Left lobe of liver (tissue), 2 donors: ENCODE measurements at regions not wholly inside any gene's neighbourhood (a gene's known extent, or its start where the extent isn't known, plus 50 kb on each side); places are given as distances from the start of the nearest gene placed in this dataset.
"Not testable (repeated sequence)": the region's sequence is repeated elsewhere in the genome, so short reads cannot be mapped to it uniquely, and the experiment has no call there.

Source experiments
- ATAC-seq: fragments of 200-7000 bp; cut with Tn5 transposase; one replicate; pipeline ENCODE4 v1.9.1; 2020; ENCODE audit warnings: mild to moderate bottlenecking, moderate library complexity
- DNase-seq: peaks from one replicate; pipeline ENCODE4 v3.0.0-alpha.2; 2020; ENCODE audit warnings: low spot score
- donor health status: DM: no; HTN: no; CAD: no; lungs with moderate emphysema.
- donor health status: DM: no; HTN: yes; CAD: no.

- not testable (repeated sequence) for DNase-seq, ATAC-seq
Measured at GRCh38 chr21:5121849-5122248, 5399.5 kb upstream of the TPTE start.

GRCh38 chr21:5123655-5124054, 5397.7 kb upstream of the TPTE start:
- DNase-seq (peak; percentile 80), ATAC-seq (peak; percentile 68)

- peak; percentile 81 for ATAC-seq
- DNase-seq = peak; percentile 98
Measured at GRCh38 chr21:5128261-5128660, 5393.1 kb upstream of the TPTE start.

- ATAC-seq = peak; percentile 78
Measured at GRCh38 chr21:5133824-5134223, 5387.6 kb upstream of the TPTE start.

GRCh38 chr21:5136406-5136805, 5385.0 kb upstream of the TPTE start:
- ATAC-seq, DNase-seq: not testable (repeated sequence)

More at GRCh38 chr21:5133824-5134223, 5387.6 kb upstream of the TPTE start:
- not testable (repeated sequence) for DNase-seq

- peak; percentile 4 for DNase-seq
- ATAC-seq = not testable (repeated sequence)
Measured at GRCh38 chr21:5137006-5137405, 5384.4 kb upstream of the TPTE start.

- peak; percentile 8 for DNase-seq
- not testable (repeated sequence) for ATAC-seq
Measured at GRCh38 chr21:5138687-5139086, 5382.7 kb upstream of the TPTE start.

GRCh38 chr21:5139528-5139927, 5381.9 kb upstream of the TPTE start:
- not testable (repeated sequence) for ATAC-seq, DNase-seq

GRCh38 chr21:5143011-5143410, 5378.4 kb upstream of the TPTE start:
- DNase-seq = not testable (repeated sequence)

GRCh38 chr21:5144731-5145130, 5376.7 kb upstream of the TPTE start:
- not testable (repeated sequence) for ATAC-seq
- DNase-seq = peak; percentile 28

More at GRCh38 chr21:5143011-5143410, 5378.4 kb upstream of the TPTE start:
- not testable (repeated sequence) for ATAC-seq

GRCh38 chr21:5147685-5148084, 5373.7 kb upstream of the TPTE start:
- DNase-seq = not testable (repeated sequence)
- ATAC-seq = peak; percentile 47

GRCh38 chr21:5149222-5149621, 5372.2 kb upstream of the TPTE start:
- ATAC-seq, DNase-seq: not testable (repeated sequence)

GRCh38 chr21:5153842-5154640, 5367.3 kb upstream of the TPTE start:
- DNase-seq = peak; percentile 24

GRCh38 chr21:5154641-5154982, 5366.8 kb upstream of the TPTE start:
- peak; percentile 99 for ATAC-seq
- peak; percentile 87 for DNase-seq

More at GRCh38 chr21:5153842-5154640, 5367.3 kb upstream of the TPTE start:
- ATAC-seq = peak; percentile 24

- not testable (repeated sequence) for ATAC-seq, DNase-seq
Measured at GRCh38 chr21:5162693-5163574, 5358.4 kb upstream of the TPTE start.

GRCh38 chr21:5165829-5166228, 5355.6 kb upstream of the TPTE start:
- not testable (repeated sequence) for ATAC-seq, DNase-seq
